Stomach (tissue), 4 donors: ENCODE measurements at regions not wholly inside any gene's neighbourhood (a gene's known extent, or its start where the extent isn't known, plus 50 kb on each side); places are given as distances from the start of the nearest gene placed in this dataset.

Experiments used
- POLR2AphosphoS5 ChIP-seq, 3 donors: sonication (generic); formaldehyde crosslinking; IDR thresholded peaks; one replicate each; pipeline ENCODE4 v1.6.1; 2016; ENCODE audit warnings: antibody characterized with exemption in 3 of 3
- TF ChIP-seq, protein P1 (sequence below), 7 experiments: fragments of 450-650 bp in 4 of 7; fragments of 200-600 bp in 3 of 7; sonication (generic) in 3 of 7; IDR thresholded peaks; one replicate each; pipeline ENCODE4 v1.5.1; 2016 to 2019; ENCODE audit warnings: antibody characterized with exemption in 7 of 7, control low read depth in 2 of 7, mild to moderate bottlenecking in 1 of 7

DNA sequence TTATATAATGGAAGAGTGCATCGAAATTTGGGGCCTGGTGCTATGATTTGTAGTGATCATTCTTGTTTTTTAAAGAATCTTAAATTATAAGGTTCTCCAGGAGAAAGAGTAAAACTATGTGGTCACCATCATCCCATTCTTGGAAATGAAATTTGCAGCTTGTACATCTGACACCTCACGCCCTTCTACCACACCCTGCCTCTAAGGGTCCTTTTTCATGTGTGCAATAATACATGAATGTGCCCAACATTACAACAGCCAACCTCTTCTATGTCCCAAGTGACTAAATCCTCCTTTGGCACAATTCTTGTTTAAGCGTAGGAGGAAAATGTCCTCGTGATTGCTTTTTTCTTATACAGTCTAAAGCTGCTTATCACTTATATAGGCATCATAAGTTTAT, 636.5 kb upstream of the NOVA1 start:
- TF ChIP-seq POLR2AphosphoS5 (IDR thresholded peaks at IDR 0.05), result no peak
- TF ChIP-seq, protein P1, sequence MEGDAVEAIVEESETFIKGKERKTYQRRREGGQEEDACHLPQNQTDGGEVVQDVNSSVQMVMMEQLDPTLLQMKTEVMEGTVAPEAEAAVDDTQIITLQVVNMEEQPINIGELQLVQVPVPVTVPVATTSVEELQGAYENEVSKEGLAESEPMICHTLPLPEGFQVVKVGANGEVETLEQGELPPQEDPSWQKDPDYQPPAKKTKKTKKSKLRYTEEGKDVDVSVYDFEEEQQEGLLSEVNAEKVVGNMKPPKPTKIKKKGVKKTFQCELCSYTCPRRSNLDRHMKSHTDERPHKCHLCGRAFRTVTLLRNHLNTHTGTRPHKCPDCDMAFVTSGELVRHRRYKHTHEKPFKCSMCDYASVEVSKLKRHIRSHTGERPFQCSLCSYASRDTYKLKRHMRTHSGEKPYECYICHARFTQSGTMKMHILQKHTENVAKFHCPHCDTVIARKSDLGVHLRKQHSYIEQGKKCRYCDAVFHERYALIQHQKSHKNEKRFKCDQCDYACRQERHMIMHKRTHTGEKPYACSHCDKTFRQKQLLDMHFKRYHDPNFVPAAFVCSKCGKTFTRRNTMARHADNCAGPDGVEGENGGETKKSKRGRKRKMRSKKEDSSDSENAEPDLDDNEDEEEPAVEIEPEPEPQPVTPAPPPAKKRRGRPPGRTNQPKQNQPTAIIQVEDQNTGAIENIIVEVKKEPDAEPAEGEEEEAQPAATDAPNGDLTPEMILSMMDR (IDR thresholded peaks at IDR 0.05), result no peak
